Upper lobe of left lung (tissue), 6 donors: ENCODE measurements at regions not wholly inside any gene's neighbourhood (a gene's known extent, or its start where the extent isn't known, plus 50 kb on each side); places are given as distances from the start of the nearest gene placed in this dataset.

Experiments used
- ATAC-seq, 2 donors: fragments of 200-7000 bp; cut with Tn5 transposase; one replicate each; pipeline ENCODE4 v1.9.1; 2022; ENCODE audit warnings: mild to moderate bottlenecking in 2 of 2, moderate library complexity in 2 of 2; ENCODE audit not compliant: low FRiP score in 2 of 2
- DNase-seq, 2 donors: peaks; one replicate each; pipeline ENCODE4 v3.0.0-alpha.2; 2019 to 2020
- H3K27ac ChIP-seq, 4 donors: fragments of 200-600 bp; sonication (generic); one replicate each; pipeline ENCODE4 v1.5.1; 2016 to 2019
- H3K27me3 ChIP-seq, 4 donors: fragments of 200-600 bp; sonication (generic); one replicate each; pipeline ENCODE4 v1.5.1; 2017 to 2019
- H3K36me3 ChIP-seq, 4 donors: fragments of 200-600 bp; sonication (generic); one replicate each; pipeline ENCODE4 v1.5.1; 2016 to 2019
- H3K4me1 ChIP-seq, 4 donors: fragments of 200-600 bp; sonication (generic); one replicate each; pipeline ENCODE4 v1.5.1; 2018 to 2019
- H3K4me3 ChIP-seq, 4 donors: fragments of 200-600 bp; sonication (generic); one replicate each; pipeline ENCODE4 v1.5.1; 2017 to 2019; ENCODE audit warnings: mild to moderate bottlenecking in 2 of 4, moderate library complexity in 1 of 4
- H3K9me3 ChIP-seq, 4 donors: fragments of 200-600 bp; sonication (generic); one replicate each; pipeline ENCODE4 v1.5.1; 2018 to 2019
- CTCF ChIP-seq, 6 experiments: fragments of 450-650 bp in 4 of 6; fragments of 200-600 bp in 2 of 6; sonication (generic) in 2 of 6; IDR thresholded peaks; one replicate each; pipeline ENCODE4 v1.5.1; 2016 to 2019; ENCODE audit warnings: antibody characterized with exemption in 6 of 6
- EP300 ChIP-seq, 4 donors: sonication (generic); formaldehyde crosslinking; IDR thresholded peaks; one replicate each; pipeline ENCODE4 v1.5.1; 2017; ENCODE audit warnings: antibody characterized with exemption in 4 of 4, control low read depth in 2 of 4
- POLR2A ChIP-seq, 4 donors: fragments of 450-650 bp; IDR thresholded peaks; one replicate each; pipeline ENCODE4 v1.5.1; 2016 to 2017; ENCODE audit warnings: antibody characterized with exemption in 4 of 4, mild to moderate bottlenecking in 2 of 4
- POLR2AphosphoS5 ChIP-seq, 2 donors: sonication (generic); formaldehyde crosslinking; IDR thresholded peaks; one replicate each; pipeline ENCODE4 v1.5.1; 2017; ENCODE audit warnings: antibody characterized with exemption in 2 of 2
- WGBS, 2 donors: methylation state at CpG; one replicate each; pipeline ENCODE4 v1.1.5; 2017 to 2018; 5-methylcytosine and 5-hydroxymethylcytosine counted together
- donor health status: DM: no; HTN: no; CAD: no; lungs with moderate emphysema.
- donor health status: DM: no; HTN: yes; CAD: no; lungs with severe emphysema.

GRCh38 chr1:74834261-74834660 lies 101.3 kb downstream of the TYW3 start:
- H3K4me3 ChIP-seq, result no peak overlapping the region
- no peak for TF ChIP-seq POLR2A (IDR thresholded peaks at IDR 0.05)
- no peak for TF ChIP-seq CTCF (IDR thresholded peaks at IDR 0.05)
- TF ChIP-seq POLR2AphosphoS5 (IDR thresholded peaks at IDR 0.05), result no peak
- no peak for TF ChIP-seq EP300 (IDR thresholded peaks at IDR 0.05)
- no peaks in the 10 kb centered on the region for H3K4me1 ChIP-seq
- DNase-seq (no peak), ATAC-seq (no peak)
- no peaks in the 10 kb centered on the region for H3K36me3 ChIP-seq
- H3K27me3 ChIP-seq, result peaks cover 0 to 2% (median 0%) of the 10 kb centered on the region in 4 donors
- H3K9me3 ChIP-seq, result no peaks in the 10 kb centered on the region
- H3K27ac ChIP-seq, result no peak overlapping the region

GRCh38 chr1:74835051-74835450 lies 102.1 kb downstream of the TYW3 start:
- 76 to 77% methylated on average over 2 of the region's 2 CpGs for WGBS, 2 donors
- ATAC-seq (no peak), DNase-seq (no peak)
- TF ChIP-seq POLR2A (IDR thresholded peaks at IDR 0.05), result no peak
- Histone ChIP-seq H3K27ac (no peak overlapping the region), H3K4me1 (no peaks in the 10 kb centered on the region), H3K27me3 (peaks cover 0 to 2% (median 0%) of the 10 kb centered on the region in 4 donors), H3K9me3 (no peaks in the 10 kb centered on the region), H3K36me3 (no peaks in the 10 kb centered on the region), H3K4me3 (no peak overlapping the region)

- Histone ChIP-seq H3K27ac (no peak overlapping the region), H3K36me3 (no peaks in the 10 kb centered on the region), H3K4me3 (no peak overlapping the region), H3K4me1 (no peaks in the 10 kb centered on the region), H3K9me3 (no peaks in the 10 kb centered on the region), H3K27me3 (peaks cover 0 to 2% (median 0%) of the 10 kb centered on the region in 4 donors)
- ATAC-seq (no peak), DNase-seq (no peak)
- WGBS, 2 donors, result 68 to 82% methylated on average over 3 of the region's 3 CpGs
- no peak for TF ChIP-seq CTCF (IDR thresholded peaks at IDR 0.05)
- no peak for TF ChIP-seq POLR2AphosphoS5 (IDR thresholded peaks at IDR 0.05)
- TF ChIP-seq POLR2A (IDR thresholded peaks at IDR 0.05), result no peak
- TF ChIP-seq EP300 (IDR thresholded peaks at IDR 0.05), result no peak
Measured at GRCh38 chr1:74842726-74843125, 109.8 kb downstream of the TYW3 start.

- H3K9me3 ChIP-seq, result no peaks in the 10 kb centered on the region
- no peak overlapping the region for H3K27ac ChIP-seq
- WGBS, 2 donors, result 52 to 61% methylated on average over 3 of the region's 3 CpGs
- H3K36me3 ChIP-seq, result no peaks in the 10 kb centered on the region
- TF ChIP-seq CTCF (IDR thresholded peaks at IDR 0.05) (no peak), POLR2A (IDR thresholded peaks at IDR 0.05) (no peak), EP300 (IDR thresholded peaks at IDR 0.05) (no peak), POLR2AphosphoS5 (IDR thresholded peaks at IDR 0.05) (no peak)
- DNase-seq, result no peak
- H3K27me3 ChIP-seq, result no peaks in the 10 kb centered on the region
- no peaks in the 10 kb centered on the region for H3K4me1 ChIP-seq
- no peak for ATAC-seq
- H3K4me3 ChIP-seq, result no peak overlapping the region
Measured at GRCh38 chr1:74847715-74848114, 114.8 kb downstream of the TYW3 start.

- Histone ChIP-seq H3K27me3 (no peaks in the 10 kb centered on the region), H3K9me3 (no peaks in the 10 kb centered on the region), H3K27ac (no peak overlapping the region), H3K4me3 (no peak overlapping the region), H3K4me1 (no peaks in the 10 kb centered on the region), H3K36me3 (no peaks in the 10 kb centered on the region)
- DNase-seq (no peak), ATAC-seq (no peak)
- WGBS, 2 donors, result 63 to 73% methylated on average over 3 of the region's 3 CpGs
- TF ChIP-seq POLR2A (IDR thresholded peaks at IDR 0.05) (no peak), CTCF (IDR thresholded peaks at IDR 0.05) (no peak), POLR2AphosphoS5 (IDR thresholded peaks at IDR 0.05) (no peak), EP300 (IDR thresholded peaks at IDR 0.05) (no peak)
Measured at GRCh38 chr1:74853756-74854155, 120.8 kb downstream of the TYW3 start.
